ENCODE measurements at regions not wholly inside any gene's neighbourhood (a gene's known extent, or its start where the extent isn't known, plus 50 kb on each side); places are given as distances from the start of the nearest gene placed in this dataset.
A peak's percentile ranks its signal among the peaks of the same experiment; 100 is the strongest.

- Histone ChIP-seq H3K79me2 (ENCODE audit: insufficient read depth, low read length) (no peaks in the 10 kb centered on the region), H3K9ac (ENCODE audit: low read length) (no peak overlapping the region), H3F3A (ENCODE audit: insufficient read depth) (no peaks in the 10 kb centered on the region), H3K27me3 (ENCODE audit: low read length) (no peaks in the 10 kb centered on the region), H3K9me2 (replicated peaks; ENCODE audit: insufficient read depth, low read length) (no peaks in the 10 kb centered on the region), H2AFZ (ENCODE audit: low read depth, low read length, severe bottlenecking) (no peak overlapping the region), H3K9me3 (ENCODE audit: insufficient read depth, low read length) (no peaks in the 10 kb centered on the region), H3K27ac (ENCODE audit: low read depth, low read length) (no peak overlapping the region), H3K4me3 (ENCODE audit: insufficient read depth, low read length, poor library complexity, severe bottlenecking) (no peak overlapping the region), H3K4me2 (ENCODE audit: low read depth, low read length, poor library complexity, severe bottlenecking) (no peak overlapping the region), H4K20me1 (ENCODE audit: low read depth, low read length) (no peaks in the 10 kb centered on the region), H3K36me3 (ENCODE audit: low read length) (no peaks in the 10 kb centered on the region)
- TF ChIP-seq EZH2phosphoT487 (conservative IDR thresholded peaks at IDR 0.05; ENCODE audit: low read length) (no peak), CTCF (IDR thresholded peaks at IDR 0.05; ENCODE audit: insufficient read depth, low read length, poor library complexity, severe bottlenecking) (no peak)
Measured at GRCh38 chr2:144210076-144210475, 309.8 kb downstream of the ZEB2 start.

- Histone ChIP-seq H3K27me3 (ENCODE audit: low read length) (no peaks in the 10 kb centered on the region), H4K20me1 (ENCODE audit: low read depth, low read length) (no peaks in the 10 kb centered on the region), H3K4me2 (ENCODE audit: low read depth, low read length, poor library complexity, severe bottlenecking) (no peak overlapping the region), H3K9me3 (ENCODE audit: insufficient read depth, low read length) (no peaks in the 10 kb centered on the region), H3F3A (ENCODE audit: insufficient read depth) (no peaks in the 10 kb centered on the region), H3K79me2 (ENCODE audit: insufficient read depth, low read length) (no peaks in the 10 kb centered on the region), H3K9me2 (replicated peaks; ENCODE audit: insufficient read depth, low read length) (no peaks in the 10 kb centered on the region), H3K9ac (ENCODE audit: low read length) (no peak overlapping the region), H3K4me3 (ENCODE audit: insufficient read depth, low read length, poor library complexity, severe bottlenecking) (no peak overlapping the region), H3K27ac (ENCODE audit: low read depth, low read length) (no peak overlapping the region), H2AFZ (ENCODE audit: low read depth, low read length, severe bottlenecking) (peak overlapping the region; percentile 49), H3K36me3 (ENCODE audit: low read length) (no peaks in the 10 kb centered on the region)
- no peak for TF ChIP-seq EZH2phosphoT487 (conservative IDR thresholded peaks at IDR 0.05; ENCODE audit: low read length)
- TF ChIP-seq CTCF (IDR thresholded peaks at IDR 0.05; ENCODE audit: insufficient read depth, low read length, poor library complexity, severe bottlenecking), result no peak
Measured at GRCh38 chr2:144208924-144209323, 311.0 kb downstream of the ZEB2 start.

GRCh38 chr2:144206019-144206418, 313.9 kb downstream of the ZEB2 start:
- H3K4me3 ChIP-seq (ENCODE audit: insufficient read depth, low read length, poor library complexity, severe bottlenecking), result no peak overlapping the region
- no peaks in the 10 kb centered on the region for H3K9me3 ChIP-seq (ENCODE audit: insufficient read depth, low read length)
- no peaks in the 10 kb centered on the region for H3K9me2 ChIP-seq (replicated peaks; ENCODE audit: insufficient read depth, low read length)
- TF ChIP-seq CTCF (IDR thresholded peaks at IDR 0.05; ENCODE audit: insufficient read depth, low read length, poor library complexity, severe bottlenecking) (no peak), EZH2phosphoT487 (conservative IDR thresholded peaks at IDR 0.05; ENCODE audit: low read length) (no peak)
- H3K36me3 ChIP-seq (ENCODE audit: low read length), result no peaks in the 10 kb centered on the region
- no peak overlapping the region for H3K4me2 ChIP-seq (ENCODE audit: low read depth, low read length, poor library complexity, severe bottlenecking)
- H3F3A ChIP-seq (ENCODE audit: insufficient read depth), result no peaks in the 10 kb centered on the region
- H4K20me1 ChIP-seq (ENCODE audit: low read depth, low read length), result no peaks in the 10 kb centered on the region
- no peak overlapping the region for H2AFZ ChIP-seq (ENCODE audit: low read depth, low read length, severe bottlenecking)
- no peak overlapping the region for H3K9ac ChIP-seq (ENCODE audit: low read length)
- no peaks in the 10 kb centered on the region for H3K79me2 ChIP-seq (ENCODE audit: insufficient read depth, low read length)
- no peaks in the 10 kb centered on the region for H3K27me3 ChIP-seq (ENCODE audit: low read length)
- H3K27ac ChIP-seq (ENCODE audit: low read depth, low read length), result no peak overlapping the region

Data from SU-DHL-6 (cell line).